ENCODE measurements at regions not wholly inside any gene's neighbourhood (a gene's known extent, or its start where the extent isn't known, plus 50 kb on each side); places are given as distances from the start of the nearest gene placed in this dataset.

- TF ChIP-seq CTCF (IDR thresholded peaks at IDR 0.05; ENCODE audit: insufficient read depth, missing control alignments): no peak
- FAIRE-seq (no peak), DNase-seq (ENCODE audit: insufficient read length, low spot score) (no peak)
These were observed 174.6 kb downstream of the ABHD5 start for GRCh38 chr3:43865351-43865750.

GRCh38 chr3:43865887-43866528, 175.3 kb downstream of the ABHD5 start:
- FAIRE-seq (no peak), DNase-seq (ENCODE audit: insufficient read length, low spot score) (no peak)
- no peak for TF ChIP-seq CTCF (IDR thresholded peaks at IDR 0.05; ENCODE audit: insufficient read depth, missing control alignments)

DNA sequence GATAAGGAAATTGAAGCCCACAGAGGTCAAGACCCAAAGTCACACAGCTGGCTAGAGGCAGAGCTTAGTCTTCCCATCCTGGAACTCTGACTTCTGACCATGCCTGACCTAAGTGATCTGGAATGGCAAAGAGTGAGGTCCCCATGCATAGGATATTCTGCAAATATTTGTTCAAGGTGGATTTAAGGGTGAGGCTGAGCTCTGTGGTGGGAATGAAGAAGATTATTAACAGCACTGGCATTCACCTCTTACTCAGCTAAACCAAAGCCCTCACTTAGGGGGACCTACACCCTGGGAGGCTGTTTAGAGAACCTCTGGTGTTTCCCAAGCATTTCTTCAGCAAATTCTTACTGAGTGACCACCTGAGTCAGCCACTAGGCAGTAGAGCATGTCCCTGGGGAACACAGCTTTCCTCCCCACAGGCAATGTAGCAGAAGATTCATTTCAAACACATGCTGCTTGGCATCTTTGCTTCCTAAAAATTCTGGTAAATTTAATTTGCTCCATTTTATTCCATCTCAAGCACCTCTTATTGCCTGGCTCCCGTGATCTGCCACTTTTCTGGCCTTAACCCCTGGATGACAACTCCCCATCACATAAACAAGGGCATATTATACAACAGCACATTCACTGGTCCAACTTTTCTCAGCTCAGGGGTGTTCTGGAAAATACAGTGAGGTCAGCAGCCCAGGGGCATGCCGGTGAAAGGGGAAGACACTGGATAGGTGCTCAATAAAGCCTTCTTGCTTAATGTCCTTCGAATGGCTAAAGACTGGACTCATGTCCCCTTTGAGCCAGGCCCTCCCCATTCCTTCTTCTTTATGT, 176.0 kb downstream of the ABHD5 start:
- DNase-seq (ENCODE audit: insufficient read length, low spot score) (no peak), FAIRE-seq (no peak)
- no peak for TF ChIP-seq CTCF (IDR thresholded peaks at IDR 0.05; ENCODE audit: insufficient read depth, missing control alignments)

DNA sequence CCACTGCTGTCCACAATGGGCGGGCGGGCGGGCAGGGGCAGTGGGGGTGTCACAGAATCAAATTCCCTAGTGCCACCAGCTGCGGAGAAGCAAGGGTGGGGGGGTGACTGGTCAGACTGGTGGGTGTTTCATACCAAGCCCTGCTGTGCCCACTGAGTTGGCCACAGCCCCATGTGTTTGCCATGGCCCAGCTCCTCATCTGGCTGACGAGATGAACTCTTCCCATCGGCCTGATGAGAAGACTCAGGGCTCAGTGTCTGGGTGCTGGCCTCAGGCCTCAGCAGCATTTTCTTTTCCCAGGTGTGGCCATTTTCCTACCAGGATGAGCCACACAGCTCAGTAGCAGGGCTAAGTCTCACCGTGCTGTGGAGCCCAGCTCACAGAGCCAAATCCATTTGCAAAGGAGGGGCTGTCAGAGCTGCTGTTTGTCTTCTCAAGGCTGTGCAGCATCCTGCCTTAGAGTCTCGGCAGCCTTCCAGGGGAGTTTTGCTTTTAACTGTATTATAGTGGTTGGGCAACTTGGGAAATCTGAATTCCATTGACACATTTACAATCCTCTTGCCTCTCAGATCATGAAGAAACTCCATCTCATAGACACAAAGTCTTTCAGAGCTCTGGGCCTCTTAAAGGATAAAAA, 176.8 kb downstream of the ABHD5 start:
- TF ChIP-seq CTCF (IDR thresholded peaks at IDR 0.05; ENCODE audit: insufficient read depth, missing control alignments): no peak
- FAIRE-seq: no peak
- DNase-seq (ENCODE audit: insufficient read length, low spot score): no peak

DNA sequence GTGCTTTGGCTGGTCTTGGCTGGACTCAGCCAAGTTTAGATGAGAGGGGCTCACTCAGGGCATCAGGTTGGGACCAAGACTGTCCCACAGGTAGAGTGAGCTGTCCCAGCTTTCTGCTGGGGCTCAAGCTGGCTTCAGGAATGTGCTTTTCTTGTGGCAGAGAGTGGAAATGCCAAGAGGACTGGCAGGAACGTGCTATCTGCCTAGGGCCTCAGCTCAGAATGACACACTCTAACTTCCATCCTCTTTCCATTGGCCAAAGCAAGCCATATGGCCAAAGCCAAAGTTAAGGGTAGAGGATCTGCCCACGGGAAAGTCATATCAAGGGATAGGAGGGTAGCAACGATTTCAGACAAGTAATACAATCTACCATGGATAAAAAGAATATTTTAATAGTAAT, 178.8 kb downstream of the ABHD5 start:
- DNase-seq (ENCODE audit: insufficient read length, low spot score) (no peak), FAIRE-seq (no peak)
- TF ChIP-seq CTCF (IDR thresholded peaks at IDR 0.05; ENCODE audit: insufficient read depth, missing control alignments): no peak

DNA sequence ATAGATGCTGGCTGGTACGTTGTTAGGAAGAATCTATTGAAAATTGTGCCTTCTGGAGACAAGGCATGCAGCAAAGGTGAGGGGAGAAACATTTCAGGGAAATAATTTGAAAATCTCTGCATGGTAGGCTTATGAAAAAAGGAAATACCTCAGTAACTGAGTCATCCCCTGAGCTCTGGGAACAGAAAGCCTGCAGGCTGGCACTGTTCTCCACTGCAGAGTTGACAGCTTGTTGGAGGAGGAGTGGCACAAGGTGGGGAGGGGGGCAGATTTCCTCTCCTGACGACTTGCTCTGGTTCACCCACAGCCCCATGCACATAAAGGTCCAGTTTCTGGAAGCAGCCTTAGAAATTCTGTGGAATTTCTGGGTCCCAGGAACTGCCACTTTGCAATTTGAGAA, 179.4 kb downstream of the ABHD5 start:
- no peak for TF ChIP-seq CTCF (IDR thresholded peaks at IDR 0.05; ENCODE audit: insufficient read depth, missing control alignments)
- DNase-seq (ENCODE audit: insufficient read length, low spot score) (no peak), FAIRE-seq (no peak)

Data from D721Med (cell line).